Naive B cell (primary cell): ENCODE measurements at regions not wholly inside any gene's neighbourhood (a gene's known extent, or its start where the extent isn't known, plus 50 kb on each side); places are given as distances from the start of the nearest gene placed in this dataset.
A peak's percentile ranks its signal among the peaks of the same experiment; 100 is the strongest.

ENCODE experiments used
- ATAC-seq, 2 donors: fragments of 150-1000 bp; cut with Tn5 transposase; 2 replicates each; pipeline ENCODE4 v1.10.0; 2021; ENCODE audit warnings: low read depth in 2 of 2, mild to moderate bottlenecking in 2 of 2, moderate library complexity in 2 of 2
- DNase-seq: peaks from one replicate; pipeline ENCODE4 v3.0.0; 2022
- H3K27ac Mint-ChIP-seq, 6 donors: one replicate each; pipeline ENCODE4 v1.8.0; 2020 to 2022; ENCODE audit warnings: mild to moderate bottlenecking in 6 of 6, mixed read lengths in 6 of 6, moderate library complexity in 5 of 6, inconsistent platforms in 2 of 6
- H3K27me3 Mint-ChIP-seq, 3 donors: one replicate each; pipeline ENCODE4 v1.8.0; 2021 to 2022; ENCODE audit warnings: mixed read lengths in 3 of 3, mild to moderate bottlenecking in 1 of 3
- H3K36me3 Mint-ChIP-seq, 2 donors: one replicate each; pipeline ENCODE4 v1.8.0; 2020 to 2022; ENCODE audit warnings: mixed read lengths in 2 of 2, inconsistent platforms in 1 of 2, mild to moderate bottlenecking in 1 of 2
- H3K4me1 Mint-ChIP-seq, 3 donors: one replicate each; pipeline ENCODE4 v1.8.0; 2020 to 2022; ENCODE audit warnings: mixed read lengths in 3 of 3, inconsistent platforms in 1 of 3, mild to moderate bottlenecking in 1 of 3, moderate library complexity in 1 of 3
- H3K4me3 Mint-ChIP-seq, 8 donors: one replicate each; pipeline ENCODE4 v1.8.0; 2020 to 2022; ENCODE audit warnings: mild to moderate bottlenecking in 8 of 8, mixed read lengths in 8 of 8, moderate library complexity in 8 of 8, inconsistent platforms in 2 of 8
- H3K9me3 Mint-ChIP-seq, 7 donors: one replicate each; pipeline ENCODE4 v1.8.0; 2020 to 2022; ENCODE audit warnings: mixed read lengths in 7 of 7, mild to moderate bottlenecking in 5 of 7, inconsistent platforms in 2 of 7, moderate library complexity in 1 of 7

DNA sequence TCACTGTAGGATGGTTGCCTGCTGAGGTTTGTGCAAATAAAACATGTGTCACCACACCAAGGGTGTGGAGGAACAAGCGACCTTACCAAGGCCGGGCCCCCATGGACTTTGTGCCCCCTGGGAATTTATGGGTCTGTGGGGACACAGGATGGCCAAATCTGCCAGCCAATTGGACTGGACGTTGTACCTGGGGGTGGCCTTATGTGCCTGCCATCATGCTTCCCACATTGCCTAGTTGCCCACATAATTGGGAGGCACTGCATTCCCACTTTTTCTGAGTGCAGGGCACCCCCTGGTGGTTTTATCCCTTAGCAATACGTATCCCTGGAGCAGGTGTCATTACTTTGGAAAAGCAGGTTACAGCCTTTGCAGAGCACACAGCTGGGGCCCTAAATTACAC is 92.6 kb upstream of the TMPO start:
- peaks cover 0 to 2% (median 0%) of the 10 kb centered on the region in 3 donors for H3K4me1 Mint-ChIP-seq
- ATAC-seq (no peak), DNase-seq (no peak)
- peaks cover 0 to 9% (median 0%) of the 10 kb centered on the region in 3 donors for H3K27me3 Mint-ChIP-seq
- no peaks in the 10 kb centered on the region for H3K9me3 Mint-ChIP-seq
- H3K4me3 Mint-ChIP-seq = no peak overlapping the region
- H3K36me3 Mint-ChIP-seq = no peaks in the 10 kb centered on the region
- no peak overlapping the region for H3K27ac Mint-ChIP-seq

DNA sequence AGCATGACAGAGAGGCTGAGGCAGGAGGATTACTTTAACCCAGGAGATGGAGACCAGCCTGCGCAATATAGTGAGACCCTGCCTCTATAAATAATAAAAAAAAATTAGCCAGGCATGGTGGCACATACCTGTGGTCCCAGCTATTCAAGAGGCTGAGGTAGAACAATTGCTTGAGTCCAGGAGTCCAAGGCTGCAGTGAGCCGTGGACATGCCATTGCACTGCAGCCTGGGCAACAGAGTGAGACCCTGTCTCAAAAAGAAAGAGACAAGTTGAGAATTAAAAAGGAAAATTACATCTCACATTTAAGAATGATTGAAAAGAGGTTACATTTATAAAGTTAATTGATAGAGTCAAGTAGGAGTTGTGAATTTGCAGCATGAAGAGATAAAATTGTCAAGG is 91.4 kb upstream of the TMPO start:
- peaks cover 0 to 2% (median 0%) of the 10 kb centered on the region in 3 donors for H3K4me1 Mint-ChIP-seq
- H3K9me3 Mint-ChIP-seq = no peaks in the 10 kb centered on the region
- no peak for DNase-seq
- ATAC-seq = no peak
- no peak overlapping the region for H3K4me3 Mint-ChIP-seq
- peaks cover 0 to 2% (median 0%) of the 10 kb centered on the region in 3 donors for H3K27me3 Mint-ChIP-seq
- H3K36me3 Mint-ChIP-seq = no peaks in the 10 kb centered on the region
- H3K27ac Mint-ChIP-seq = no peak overlapping the region

DNA sequence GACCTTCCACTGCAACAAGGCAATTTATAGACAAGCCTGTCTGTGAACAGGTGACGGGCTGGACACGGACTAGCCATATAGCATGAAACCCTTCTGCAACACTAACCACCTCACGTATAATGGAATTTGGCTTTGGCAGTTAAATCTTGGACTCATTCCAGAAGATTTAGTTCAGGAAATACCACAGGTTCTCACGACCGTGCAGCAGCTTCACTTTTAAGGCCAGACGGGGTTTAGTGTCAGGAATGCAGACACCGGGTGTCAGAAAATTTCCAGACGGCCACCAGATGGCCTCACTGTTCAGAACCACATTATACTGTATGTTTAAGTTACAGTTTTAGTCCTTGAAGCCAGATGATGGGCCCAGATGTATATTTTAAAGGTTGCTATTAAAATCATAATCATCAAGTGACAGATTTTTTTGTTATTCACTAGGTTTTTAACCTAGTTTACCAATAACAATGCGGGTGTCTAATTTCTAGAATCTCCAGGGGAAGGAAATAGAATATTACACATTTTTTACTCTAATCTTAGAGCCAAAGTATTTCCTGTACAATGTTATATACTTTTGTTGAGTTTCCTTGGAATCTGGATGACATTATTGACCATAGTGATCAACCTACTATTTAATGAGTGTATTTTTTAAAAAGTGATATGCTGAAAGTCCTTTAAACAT is 90.5 kb upstream of the TMPO start:
- ATAC-seq (peak; percentile 60 to 64), DNase-seq (peak; percentile 10)
- no peak overlapping the region for H3K4me3 Mint-ChIP-seq
- H3K4me1 Mint-ChIP-seq = peaks cover 0 to 2% (median 0%) of the 10 kb centered on the region in 3 donors
- no peak overlapping the region for H3K27ac Mint-ChIP-seq
- H3K36me3 Mint-ChIP-seq = no peaks in the 10 kb centered on the region
- H3K27me3 Mint-ChIP-seq = no peaks in the 10 kb centered on the region
- H3K9me3 Mint-ChIP-seq = no peaks in the 10 kb centered on the region

DNA sequence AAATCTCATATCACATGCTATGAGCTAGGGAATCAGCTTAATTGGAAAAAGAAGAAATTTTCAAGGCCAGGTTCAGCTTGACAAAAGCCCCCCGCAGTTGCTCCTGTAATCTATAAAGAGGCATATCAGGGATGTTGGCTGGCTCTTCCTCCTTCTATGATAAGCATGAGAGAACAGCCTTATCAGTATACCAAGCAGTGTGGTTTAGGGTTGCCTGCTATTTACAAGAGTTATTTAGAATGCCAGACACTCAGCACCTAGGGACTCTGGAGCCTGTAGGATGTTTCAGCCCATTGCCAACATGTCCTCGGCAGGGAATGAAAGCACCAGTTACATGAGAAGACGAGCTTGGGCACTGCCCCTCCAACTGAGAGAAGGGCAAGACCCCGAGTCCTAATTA is 89.5 kb upstream of the TMPO start:
- no peak for DNase-seq
- peaks cover 0 to 2% (median 0%) of the 10 kb centered on the region in 3 donors for H3K4me1 Mint-ChIP-seq
- no peaks in the 10 kb centered on the region for H3K9me3 Mint-ChIP-seq
- H3K27me3 Mint-ChIP-seq = no peaks in the 10 kb centered on the region
- H3K4me3 Mint-ChIP-seq = no peak overlapping the region
- no peak for ATAC-seq
- H3K27ac Mint-ChIP-seq = peak overlapping the region in 2 of 6 donors; percentile 18 to 34
- H3K36me3 Mint-ChIP-seq = no peaks in the 10 kb centered on the region

DNA sequence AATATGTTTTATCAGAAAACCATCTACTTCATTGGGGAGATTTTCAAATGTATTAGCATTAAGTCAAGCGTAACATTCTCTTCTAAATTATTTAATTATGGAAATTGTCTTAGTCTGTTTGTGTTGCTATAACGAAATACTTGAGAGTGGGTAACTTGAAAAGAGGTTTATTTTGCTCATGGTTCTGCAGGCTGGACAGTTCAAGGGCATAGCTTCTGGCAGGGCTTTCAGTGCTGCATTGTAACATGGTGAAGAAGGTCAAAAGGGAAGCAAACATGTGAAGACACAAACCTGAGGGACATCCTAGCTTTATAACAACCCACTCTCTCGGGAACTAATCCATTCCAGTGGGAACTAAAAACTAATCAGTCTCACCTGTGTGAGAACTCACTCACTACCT is 84.3 kb upstream of the TMPO start:
- H3K27ac Mint-ChIP-seq = no peak overlapping the region
- no peak for DNase-seq

DNA sequence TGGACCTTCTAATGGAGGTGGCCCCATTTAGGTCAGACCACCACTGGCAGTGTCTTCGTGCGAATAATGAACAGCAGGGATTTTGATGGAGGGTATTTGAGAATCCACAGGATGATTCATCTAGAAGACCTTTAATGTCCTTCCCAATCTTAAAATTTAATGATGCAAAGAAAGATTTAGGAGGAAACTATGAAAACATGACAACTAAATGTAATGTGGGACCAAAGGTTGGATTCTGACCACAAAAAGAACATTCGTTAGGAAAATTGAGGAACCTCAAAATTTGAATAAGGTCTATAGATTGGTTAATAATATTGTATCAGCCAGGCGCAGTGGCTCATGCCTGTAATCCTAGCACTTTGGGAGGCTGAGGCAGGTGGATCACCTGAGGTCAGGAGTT is 78.2 kb upstream of the TMPO start:
- Mint-ChIP-seq H3K36me3 (peaks cover 0 to 12% of the 10 kb centered on the region in 2 donors), H3K4me3 (peak overlapping the region in 1 of 8 donors; percentile 52), H3K9me3 (peaks cover 8 to 16% (median 13%) of the 10 kb centered on the region in 7 donors), H3K4me1 (no peaks in the 10 kb centered on the region), H3K27me3 (peaks cover 34 to 62% (median 57%) of the 10 kb centered on the region in 3 donors), H3K27ac (no peak overlapping the region)
- ATAC-seq (no peak), DNase-seq (no peak)

More for the DNA sequence above, 84.3 kb upstream of the TMPO start:
- no peaks in the 10 kb centered on the region for H3K4me1 Mint-ChIP-seq
- no peak overlapping the region for H3K4me3 Mint-ChIP-seq
- H3K9me3 Mint-ChIP-seq = peaks cover 6 to 16% (median 11%) of the 10 kb centered on the region in 7 donors
- peaks cover 12 to 14% (median 13%) of the 10 kb centered on the region in 3 donors for H3K27me3 Mint-ChIP-seq
- ATAC-seq = no peak
- peaks cover 0 to 12% of the 10 kb centered on the region in 2 donors for H3K36me3 Mint-ChIP-seq

DNA sequence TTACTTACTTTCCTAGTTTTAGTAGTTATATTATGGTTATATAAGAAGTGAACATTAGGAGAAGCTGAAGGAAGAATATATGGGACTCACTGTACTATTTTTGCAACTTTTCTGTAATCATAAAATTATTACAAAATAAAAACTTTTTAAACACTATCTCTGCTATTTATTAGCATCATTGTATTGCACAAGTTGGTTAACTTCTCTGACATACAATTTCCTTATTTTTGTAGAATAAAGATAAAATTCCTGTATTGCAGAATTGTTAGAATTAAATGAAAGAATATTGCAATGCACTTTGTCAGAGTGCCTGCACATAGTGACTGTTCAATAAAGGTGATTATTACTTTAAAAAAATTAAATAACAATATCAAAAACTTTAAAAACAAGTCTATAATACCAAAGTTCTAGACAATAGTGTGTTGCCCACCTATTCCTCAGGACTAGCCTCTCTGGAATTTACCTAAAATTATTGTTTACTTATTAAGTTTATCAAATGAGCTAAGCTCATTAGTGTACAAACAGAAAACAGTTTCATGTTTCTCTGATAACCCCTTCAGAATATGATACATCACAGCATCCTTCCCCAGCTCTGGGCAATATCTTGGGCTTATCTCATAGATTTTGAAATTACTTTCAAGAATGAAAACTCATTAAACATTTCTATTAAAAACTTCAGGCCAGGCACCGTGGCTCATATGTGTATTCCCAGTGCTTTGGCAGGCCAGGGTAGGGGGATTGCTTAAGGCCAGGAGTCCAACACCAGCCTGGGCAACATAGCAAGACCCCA is 77.4 kb upstream of the TMPO start:
- ATAC-seq (no peak), DNase-seq (no peak)
- Mint-ChIP-seq H3K4me1 (no peaks in the 10 kb centered on the region), H3K36me3 (peaks cover 0 to 12% of the 10 kb centered on the region in 2 donors), H3K27me3 (peaks cover 34 to 68% (median 64%) of the 10 kb centered on the region in 3 donors), H3K9me3 (peaks cover 8 to 16% (median 13%) of the 10 kb centered on the region in 7 donors), H3K27ac (no peak overlapping the region), H3K4me3 (no peak overlapping the region)

DNA sequence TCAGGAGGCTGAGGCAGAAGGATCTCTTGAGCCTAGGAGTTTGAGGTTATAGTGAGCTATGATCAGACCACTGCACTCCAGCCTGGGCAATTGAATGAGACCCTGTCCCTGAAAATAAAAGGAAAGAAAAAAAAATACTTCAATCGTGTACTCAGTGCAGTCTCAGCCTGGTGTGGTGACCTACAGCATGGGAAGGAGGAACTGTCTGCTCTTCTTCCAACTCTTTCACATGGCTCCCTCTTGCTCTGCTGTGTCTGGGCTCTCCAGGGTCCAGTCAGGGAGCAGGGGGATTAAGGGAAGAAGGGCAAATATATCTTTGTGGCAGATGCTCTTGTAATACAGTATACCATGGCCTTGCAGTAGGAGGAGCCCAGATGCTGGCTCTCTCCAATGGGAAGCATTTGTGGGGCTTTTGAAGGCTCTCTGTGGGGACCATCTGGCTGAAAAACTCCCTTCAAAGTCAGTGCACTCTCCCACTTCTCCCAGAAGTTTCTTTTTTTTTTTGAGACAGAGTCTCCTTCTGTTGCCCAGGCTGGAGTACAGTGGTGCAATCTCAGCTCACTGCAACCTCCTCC is 76.6 kb upstream of the TMPO start:
- Mint-ChIP-seq H3K36me3 (peaks cover 0 to 12% of the 10 kb centered on the region in 2 donors), H3K27me3 (peaks cover 34 to 69% (median 64%) of the 10 kb centered on the region in 3 donors), H3K9me3 (peaks cover 8 to 16% (median 13%) of the 10 kb centered on the region in 7 donors), H3K27ac (no peak overlapping the region), H3K4me3 (no peak overlapping the region), H3K4me1 (no peaks in the 10 kb centered on the region)
- no peak for ATAC-seq
- no peak for DNase-seq

DNA sequence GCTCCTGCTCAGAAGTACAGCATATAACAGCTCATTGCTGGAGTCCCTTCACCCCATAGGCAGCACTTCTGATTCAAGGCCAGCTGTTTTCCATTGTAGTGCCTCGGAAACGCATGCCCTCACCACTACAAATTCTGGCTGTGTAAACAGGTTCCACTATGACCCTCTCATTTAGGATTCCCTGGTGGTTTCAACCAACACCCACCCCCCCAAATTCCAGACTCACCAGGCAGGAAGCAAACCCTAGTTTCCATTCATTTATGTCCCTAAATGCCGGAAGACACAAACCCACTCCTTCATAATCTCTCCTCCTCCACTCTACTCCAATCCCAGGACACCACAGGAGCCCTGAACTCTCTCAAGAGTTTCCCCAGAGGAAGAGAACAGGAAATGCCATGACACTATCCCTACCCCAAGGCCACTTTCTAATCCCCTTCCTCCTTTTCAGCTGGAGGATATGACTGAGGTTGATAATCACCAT is 75.9 kb upstream of the TMPO start:
- no peak for DNase-seq
- ATAC-seq = no peak
- H3K27ac Mint-ChIP-seq = no peak overlapping the region

DNA sequence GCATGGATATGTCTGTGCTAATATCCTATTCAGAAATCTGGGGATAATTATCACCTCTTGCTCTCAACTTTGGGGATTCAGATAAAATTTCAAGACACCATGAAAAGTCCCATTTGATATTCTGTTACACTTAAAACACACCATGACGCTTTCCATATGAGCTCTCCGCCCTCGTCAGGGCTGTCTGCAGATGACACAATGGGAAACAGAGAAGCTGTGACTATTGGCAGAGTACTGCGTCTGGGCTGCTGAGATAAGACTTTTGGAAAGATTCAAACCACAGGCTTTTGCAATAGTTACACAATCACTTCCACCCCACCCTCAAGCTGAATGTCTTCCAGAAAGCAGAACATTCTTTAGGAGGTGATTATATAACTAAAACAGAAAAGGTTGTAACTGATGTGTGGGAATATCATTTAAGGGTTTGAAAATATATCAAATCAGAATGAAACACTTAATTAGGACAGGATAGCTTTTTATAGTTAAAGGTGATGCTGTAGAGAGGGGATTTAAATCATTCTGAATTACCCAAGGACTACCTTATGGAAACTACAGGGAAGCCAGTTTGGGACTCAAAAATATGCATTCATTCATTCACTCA is 75.3 kb upstream of the TMPO start:
- Mint-ChIP-seq H3K9me3 (peaks cover 6 to 10% (median 8%) of the 10 kb centered on the region in 7 donors), H3K36me3 (peaks cover 0 to 7% of the 10 kb centered on the region in 2 donors), H3K4me1 (no peaks in the 10 kb centered on the region), H3K27ac (no peak overlapping the region), H3K4me3 (no peak overlapping the region), H3K27me3 (peaks cover 38 to 71% (median 71%) of the 10 kb centered on the region in 3 donors)
- no peak for ATAC-seq
- DNase-seq = no peak

More for the DNA sequence above, 75.9 kb upstream of the TMPO start:
- Mint-ChIP-seq H3K36me3 (peaks cover 0 to 12% of the 10 kb centered on the region in 2 donors), H3K27me3 (peaks cover 42 to 75% (median 71%) of the 10 kb centered on the region in 3 donors), H3K4me1 (no peaks in the 10 kb centered on the region), H3K9me3 (peaks cover 10 to 14% (median 12%) of the 10 kb centered on the region in 7 donors), H3K4me3 (no peak overlapping the region)

DNA sequence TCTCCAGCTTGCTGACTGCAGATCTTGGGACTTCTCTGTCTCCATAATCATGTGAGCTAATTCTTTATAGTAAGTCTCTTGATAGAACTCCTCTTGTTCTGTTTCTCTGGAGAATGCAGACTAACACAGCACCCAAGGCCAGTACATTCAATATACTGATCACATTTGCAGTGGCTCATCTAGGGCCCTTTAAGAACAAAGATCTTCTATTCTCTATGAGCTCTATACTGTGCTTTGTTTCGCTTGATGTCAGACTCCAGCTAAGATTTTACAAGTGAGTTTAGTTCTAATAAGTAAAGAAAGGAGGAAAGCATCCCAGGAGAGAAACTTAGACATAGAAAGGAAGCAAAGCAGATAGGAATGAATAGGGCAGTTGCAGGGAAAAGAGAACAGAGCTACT is 69.3 kb upstream of the TMPO start:
- no peak for ATAC-seq
- Mint-ChIP-seq H3K36me3 (peaks cover 0 to 3% of the 10 kb centered on the region in 2 donors), H3K27me3 (peaks cover 27 to 42% (median 38%) of the 10 kb centered on the region in 3 donors), H3K9me3 (peaks cover 0 to 2% (median 0%) of the 10 kb centered on the region in 7 donors), H3K4me3 (no peak overlapping the region), H3K4me1 (no peaks in the 10 kb centered on the region), H3K27ac (peak overlapping the region in 1 of 6 donors; percentile 80)
- no peak for DNase-seq

DNA sequence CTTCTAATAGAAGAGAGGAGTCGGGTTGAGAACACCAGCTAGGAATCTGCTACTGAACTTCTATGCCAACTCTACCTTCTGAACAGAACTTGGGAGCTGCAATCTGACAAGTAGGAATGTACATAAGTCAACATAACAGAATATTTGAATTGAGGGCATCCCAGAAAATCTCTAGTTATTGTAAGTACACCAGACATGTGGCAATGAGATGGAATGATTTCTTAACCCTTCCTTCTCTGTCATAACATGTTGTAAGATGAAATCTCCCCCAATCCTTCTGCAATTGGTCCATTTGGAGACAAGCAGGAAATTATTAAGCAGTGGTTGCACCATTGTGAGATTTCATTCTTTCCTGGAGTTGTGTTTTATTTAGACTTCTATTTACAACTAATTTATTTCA is 68.7 kb upstream of the TMPO start:
- Mint-ChIP-seq H3K36me3 (peaks cover 0 to 3% of the 10 kb centered on the region in 2 donors), H3K4me3 (no peak overlapping the region), H3K4me1 (no peaks in the 10 kb centered on the region), H3K9me3 (peaks cover 0 to 2% (median 0%) of the 10 kb centered on the region in 7 donors), H3K27ac (no peak overlapping the region), H3K27me3 (peaks cover 24 to 36% (median 33%) of the 10 kb centered on the region in 3 donors)
- ATAC-seq (no peak), DNase-seq (no peak)

DNA sequence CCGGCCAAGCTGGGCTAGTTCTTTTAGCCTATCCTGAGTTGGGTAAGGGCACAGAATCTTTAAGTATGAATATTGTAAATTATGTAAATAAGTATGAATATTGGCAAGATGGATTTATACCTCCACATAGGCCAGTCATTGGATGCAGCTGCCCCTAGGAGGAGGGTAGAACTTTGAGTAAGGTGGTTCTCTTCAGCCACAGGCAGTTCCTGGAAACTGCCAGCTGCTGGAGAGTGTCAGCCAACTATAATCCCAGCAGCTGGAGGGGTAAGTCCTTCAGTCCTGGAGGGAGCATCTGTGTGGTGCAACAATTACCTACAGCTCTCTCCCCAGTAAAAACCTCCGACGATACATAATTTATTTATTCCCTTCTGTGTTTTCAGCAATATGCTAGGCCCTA is 65.8 kb upstream of the TMPO start:
- Mint-ChIP-seq H3K36me3 (peaks cover 1 to 3% of the 10 kb centered on the region in 2 donors), H3K27me3 (peaks cover 25 to 31% (median 28%) of the 10 kb centered on the region in 3 donors), H3K4me1 (no peaks in the 10 kb centered on the region), H3K4me3 (no peak overlapping the region), H3K27ac (no peak overlapping the region), H3K9me3 (no peaks in the 10 kb centered on the region)
- DNase-seq (no peak), ATAC-seq (no peak)
